Stomach (tissue), 4 donors: ENCODE measurements at regions not wholly inside any gene's neighbourhood (a gene's known extent, or its start where the extent isn't known, plus 50 kb on each side); places are given as distances from the start of the nearest gene placed in this dataset.

Experiments
- CTCF ChIP-seq, 7 experiments: fragments of 450-650 bp in 4 of 7; fragments of 200-600 bp in 3 of 7; sonication (generic) in 3 of 7; IDR thresholded peaks; one replicate each; pipeline ENCODE4 v1.5.1; 2016 to 2019; ENCODE audit warnings: antibody characterized with exemption in 7 of 7, control low read depth in 2 of 7, mild to moderate bottlenecking in 1 of 7
- POLR2A ChIP-seq, 4 donors: fragments of 450-650 bp; IDR thresholded peaks; one replicate each; pipeline ENCODE4 v1.6.1; 2016; ENCODE audit warnings: antibody characterized with exemption in 4 of 4, control low read depth in 2 of 4, mild to moderate bottlenecking in 1 of 4, moderate library complexity in 1 of 4

DNA sequence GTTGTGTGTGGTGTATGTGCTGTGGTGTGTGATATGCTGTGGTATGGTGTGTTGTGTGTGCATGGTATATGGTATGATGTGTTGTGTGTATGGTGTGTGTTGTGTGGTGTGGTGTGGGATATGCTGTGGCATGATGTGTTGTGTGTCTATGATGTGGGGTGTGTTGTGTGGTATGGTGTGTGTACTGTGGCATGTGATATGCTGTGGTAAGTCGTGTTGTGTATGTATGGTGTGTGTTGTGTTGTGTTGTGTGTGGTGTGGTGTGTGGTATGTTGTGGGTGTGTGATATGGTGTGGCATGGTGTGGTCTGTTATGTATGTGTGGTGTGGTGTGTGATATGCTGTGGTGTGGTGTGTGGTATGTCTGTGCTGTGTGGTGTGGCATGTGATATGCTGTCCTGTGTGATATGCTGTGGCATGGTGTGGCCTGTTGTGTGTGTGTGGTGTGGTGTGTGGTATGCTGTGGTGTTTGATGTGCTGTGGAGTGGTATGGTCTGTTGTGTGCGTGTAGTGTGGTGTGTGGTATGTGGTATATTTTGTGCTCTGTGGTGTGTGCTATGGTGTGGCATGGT, 318.0 kb downstream of the PTPRU start:
- TF ChIP-seq POLR2A (IDR thresholded peaks at IDR 0.05) (peak in 1 of 4 donors; percentile 34), CTCF (IDR thresholded peaks at IDR 0.05) (no peak)
